ENCODE measurements at regions not wholly inside any gene's neighbourhood (a gene's known extent, or its start where the extent isn't known, plus 50 kb on each side); places are given as distances from the start of the nearest gene placed in this dataset.

GRCh38 chr21:27683292-27683691, 716.4 kb upstream of the ADAMTS5 start:
- TF ChIP-seq EZH2 (IDR thresholded peaks at IDR 0.05; ENCODE audit: low read depth, unreplicated experiment) (no peak), CTCF (conservative IDR thresholded peaks at IDR 0.05; ENCODE audit: low read depth in 2 of 2) (no peak), POLR2AphosphoS5 (IDR thresholded peaks at IDR 0.05; ENCODE audit: low read depth) (no peak), JUNB (IDR thresholded peaks at IDR 0.05; ENCODE audit: unreplicated experiment) (no peak)

Measured in GM23338 (cell line).